WTC11 (cell line): ENCODE measurements at regions not wholly inside any gene's neighbourhood (a gene's known extent, or its start where the extent isn't known, plus 50 kb on each side); places are given as distances from the start of the nearest gene placed in this dataset.

ENCODE experiments used
- ATF2 ChIP-seq: sonication (generic); formaldehyde crosslinking; IDR thresholded peaks from 2 replicates; pipeline ENCODE4 v1.8.1; 2022; ENCODE audit warnings: low read depth, missing genetic modification reagents, borderline replicate concordance
- ATF3 ChIP-seq: sonication (generic); formaldehyde crosslinking; conservative IDR thresholded peaks from 2 replicates; pipeline ENCODE4 v1.8.1; 2022; ENCODE audit warnings: mild to moderate bottlenecking, missing genetic modification reagents
- CDX4 ChIP-seq: fragments of 250-450 bp; sonication (Bioruptor Pico); IDR thresholded peaks from 2 replicates; pipeline ENCODE4 v1.9.0; 2021; ENCODE audit warnings: moderate library complexity, mild to moderate bottlenecking, inconsistent platforms, borderline replicate concordance
- CTCF ChIP-seq: fragments of 200-600 bp; IDR thresholded peaks from 2 replicates; pipeline ENCODE4 v1.8.0; 2022; ENCODE audit warnings: antibody characterized with exemption
- ETV6 ChIP-seq: sonication (generic); formaldehyde crosslinking; IDR thresholded peaks from 2 replicates; pipeline ENCODE4 v1.8.1; 2022; ENCODE audit warnings: mild to moderate bottlenecking, missing genetic modification reagents
- GABPB1 ChIP-seq: sonication (generic); formaldehyde crosslinking; IDR thresholded peaks from 2 replicates; pipeline ENCODE4 v1.8.1; 2023; ENCODE audit warnings: mild to moderate bottlenecking, missing genetic modification reagents
- HMGXB4 ChIP-seq: sonication (generic); formaldehyde crosslinking; IDR thresholded peaks from 2 replicates; pipeline ENCODE4 v1.8.1; 2023; ENCODE audit warnings: mild to moderate bottlenecking, moderate library complexity, missing genetic modification reagents
- MLX ChIP-seq: sonication (generic); formaldehyde crosslinking; IDR thresholded peaks from 2 replicates; pipeline ENCODE4 v1.8.1; 2023; ENCODE audit warnings: mild to moderate bottlenecking, missing genetic modification reagents, moderate library complexity
- NR2C2 ChIP-seq: sonication (generic); formaldehyde crosslinking; IDR thresholded peaks from 2 replicates; pipeline ENCODE4 v1.8.0; 2022; ENCODE audit warnings: mild to moderate bottlenecking, missing genetic modification reagents
- SP1 ChIP-seq: sonication (generic); formaldehyde crosslinking; conservative IDR thresholded peaks from 2 replicates; pipeline ENCODE4 v1.8.1; 2022; ENCODE audit warnings: missing genetic modification reagents
- STAT6 ChIP-seq: sonication (generic); formaldehyde crosslinking; conservative IDR thresholded peaks from 2 replicates; pipeline ENCODE4 v1.8.1; 2023; ENCODE audit warnings: mild to moderate bottlenecking, low read depth, missing genetic modification reagents, moderate library complexity
- TEAD1 ChIP-seq: sonication (generic); formaldehyde crosslinking; IDR thresholded peaks from 2 replicates; pipeline ENCODE4 v1.8.0; 2022; ENCODE audit warnings: mild to moderate bottlenecking, missing genetic modification reagents
- TEAD4 ChIP-seq: sonication (generic); formaldehyde crosslinking; IDR thresholded peaks from 2 replicates; pipeline ENCODE4 v1.8.0; 2022; ENCODE audit warnings: mild to moderate bottlenecking, missing genetic modification reagents
- ZNF121 ChIP-seq: sonication (generic); formaldehyde crosslinking; IDR thresholded peaks from 2 replicates; pipeline ENCODE4 v1.8.0; 2023; ENCODE audit warnings: missing genetic modification reagents

- no peak for TF ChIP-seq CTCF
- no peak for TF ChIP-seq HMGXB4
- no peak for TF ChIP-seq TEAD1 (CRISPR knock-in tag)
- TF ChIP-seq GABPB1: no peak
- no peak for TF ChIP-seq NR2C2
- TF ChIP-seq CDX4 (CRISPR knock-in tag): no peak
- no peak for TF ChIP-seq TEAD4 (CRISPR knock-in tag)
- TF ChIP-seq ETV6 (CRISPR knock-in tag): no peak
- TF ChIP-seq ATF3 (CRISPR knock-in tag): no peak
- no peak for TF ChIP-seq STAT6 (CRISPR knock-in tag)
- TF ChIP-seq ATF2 (CRISPR knock-in tag): no peak
- TF ChIP-seq ZNF121 (CRISPR knock-in tag): no peak
- no peak for TF ChIP-seq MLX
- TF ChIP-seq SP1: no peak
These were observed 379.8 kb downstream of the GPATCH2 start for GRCh38 chr1:217251121-217251520.
